Adrenal gland (tissue), 9 donors: ENCODE measurements at regions not wholly inside any gene's neighbourhood (a gene's known extent, or its start where the extent isn't known, plus 50 kb on each side); places are given as distances from the start of the nearest gene placed in this dataset.

Source experiments
- DNase-seq, 7 donors: peaks; one replicate each; pipeline ENCODE4 v3.0.0-alpha.2; 2019 to 2020
- H3K27ac ChIP-seq, 5 donors: fragments of 200-600 bp; sonication (generic) in 4 of 5; 1 replicate in 3 of 5; 2 replicates in 2 of 5; pipeline versions ENCODE4 v1.5.1 to v1.8.0; 2016 to 2020; ENCODE audit warnings: mild to moderate bottlenecking in 1 of 5
- H3K27me3 ChIP-seq: fragments of 200-600 bp; 2 replicates; pipeline ENCODE4 v1.8.0; 2021
- H3K36me3 ChIP-seq, 2 donors: fragments of 200-600 bp; replicated peaks in 1 of 2; 1 replicate in 1 of 2; 2 replicates in 1 of 2; pipeline versions ENCODE4 v1.5.1 to v1.8.0; 2018 to 2022
- H3K4me1 ChIP-seq, 2 donors: fragments of 200-600 bp; replicated peaks in 1 of 2; 1 replicate in 1 of 2; 2 replicates in 1 of 2; pipeline versions ENCODE4 v1.5.1 to v1.8.0; 2018 to 2021
- H3K4me3 ChIP-seq, 4 donors: fragments of 200-600 bp; sonication (generic) in 3 of 4; one replicate each; pipeline ENCODE4 v1.5.1; 2016 to 2018
- H3K9me3 ChIP-seq, 3 donors: fragments of 200-600 bp; sonication (generic) in 1 of 3; replicated peaks in 1 of 3; 1 replicate in 2 of 3; 2 replicates in 1 of 3; pipeline versions ENCODE4 v1.5.1 to v1.8.0; 2016 to 2021
- POLR2A ChIP-seq, 2 donors: fragments of 450-650 bp; IDR thresholded peaks; one replicate each; pipeline ENCODE4 v1.6.1; 2017; ENCODE audit warnings: antibody characterized with exemption in 2 of 2, mild to moderate bottlenecking in 2 of 2, moderate library complexity in 1 of 2
- WGBS, 4 donors: extraction: QIAGEN DNeasy Blood & Tissue Kit in 2 of 4; methylation state at CpG; one replicate each; pipeline versions ENCODE4 v1.1.5 to v1.1.7; 2013 to 2017; 5-methylcytosine and 5-hydroxymethylcytosine counted together
- intact Hi-C, 2 donors: fragments of 100-400 bp; cut with DNase I; formaldehyde crosslinking; loops; one replicate each; pipeline versions ENCODE4 v1.14.1 to v1.15.0; 2022 to 2023
- TF ChIP-seq, protein P1 (sequence below), 6 experiments: fragments of 450-650 bp in 4 of 6; fragments of 200-600 bp in 2 of 6; sonication (generic) in 1 of 6; IDR thresholded peaks; 1 replicate in 5 of 6; 2 replicates in 1 of 6; pipeline versions ENCODE4 v1.5.1 to v1.8.0; 2016 to 2021; ENCODE audit warnings: antibody characterized with exemption in 6 of 6, mild to moderate bottlenecking in 2 of 6, moderate library complexity in 1 of 6
- donor health status: healthy with polysubstance abuse.
- donor health status: Bipolar disorder and iron deficiency.
- donor health status: DM: yes; HTN: yes; CAD: no.
- donor health status: DM: no; HTN: no; CAD: no.
- donor health status: DM: no; HTN: no; CAD: no.

DNA sequence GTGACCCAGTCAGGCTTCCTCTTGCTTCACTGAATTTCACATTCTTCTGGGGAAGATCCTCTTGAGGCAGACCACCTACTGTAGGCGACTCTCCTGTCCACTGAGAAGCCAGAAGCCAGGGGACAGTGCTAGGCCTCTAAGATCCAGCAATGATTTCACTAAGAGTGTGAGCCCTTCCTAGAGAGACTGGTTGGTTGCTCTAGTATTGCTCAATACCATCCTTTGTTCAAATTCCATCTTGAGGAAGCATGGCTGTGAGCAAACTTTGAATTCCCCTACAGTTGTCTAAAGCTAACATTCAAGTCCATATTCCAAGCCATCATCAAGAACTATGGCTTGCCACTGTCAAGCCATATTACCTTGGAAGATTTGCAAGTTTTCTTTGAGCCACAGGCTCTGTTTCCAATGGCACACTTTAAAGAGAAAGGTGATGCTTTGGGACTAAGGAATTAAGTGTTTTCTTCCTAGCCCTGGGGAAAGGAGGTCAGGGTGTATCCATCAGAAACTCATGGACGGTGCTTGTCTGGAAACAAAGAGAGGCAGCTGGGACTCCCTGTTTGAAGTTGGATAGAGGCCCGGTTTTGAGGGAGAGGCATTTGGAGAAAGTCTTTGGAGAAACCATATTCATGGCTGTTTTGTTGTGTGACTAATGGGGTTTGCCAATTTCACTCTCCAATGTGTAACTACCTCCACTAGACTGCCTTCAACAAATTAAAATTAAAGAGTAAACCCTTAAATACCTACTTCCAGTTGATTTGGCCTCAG, 1217.9 kb downstream of the VRK1 start:
- no peak for DNase-seq
- no peaks in the 10 kb centered on the region for H3K9me3 ChIP-seq
- no peaks in the 10 kb centered on the region for H3K27me3 ChIP-seq
- no peak overlapping the region for H3K4me3 ChIP-seq
- 61 to 86% (median 69%) methylated on average over 3 of the region's 3 CpGs for WGBS, 4 donors
- H3K4me1 ChIP-seq, result no peaks in the 10 kb centered on the region
- no peaks in the 10 kb centered on the region for H3K36me3 ChIP-seq
- H3K27ac ChIP-seq, result no peak overlapping the region
- intact Hi-C loops, result no loop called here
- TF ChIP-seq POLR2A (IDR thresholded peaks at IDR 0.05), result no peak
- TF ChIP-seq, protein P1, sequence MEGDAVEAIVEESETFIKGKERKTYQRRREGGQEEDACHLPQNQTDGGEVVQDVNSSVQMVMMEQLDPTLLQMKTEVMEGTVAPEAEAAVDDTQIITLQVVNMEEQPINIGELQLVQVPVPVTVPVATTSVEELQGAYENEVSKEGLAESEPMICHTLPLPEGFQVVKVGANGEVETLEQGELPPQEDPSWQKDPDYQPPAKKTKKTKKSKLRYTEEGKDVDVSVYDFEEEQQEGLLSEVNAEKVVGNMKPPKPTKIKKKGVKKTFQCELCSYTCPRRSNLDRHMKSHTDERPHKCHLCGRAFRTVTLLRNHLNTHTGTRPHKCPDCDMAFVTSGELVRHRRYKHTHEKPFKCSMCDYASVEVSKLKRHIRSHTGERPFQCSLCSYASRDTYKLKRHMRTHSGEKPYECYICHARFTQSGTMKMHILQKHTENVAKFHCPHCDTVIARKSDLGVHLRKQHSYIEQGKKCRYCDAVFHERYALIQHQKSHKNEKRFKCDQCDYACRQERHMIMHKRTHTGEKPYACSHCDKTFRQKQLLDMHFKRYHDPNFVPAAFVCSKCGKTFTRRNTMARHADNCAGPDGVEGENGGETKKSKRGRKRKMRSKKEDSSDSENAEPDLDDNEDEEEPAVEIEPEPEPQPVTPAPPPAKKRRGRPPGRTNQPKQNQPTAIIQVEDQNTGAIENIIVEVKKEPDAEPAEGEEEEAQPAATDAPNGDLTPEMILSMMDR (IDR thresholded peaks at IDR 0.05), result no peak

DNA sequence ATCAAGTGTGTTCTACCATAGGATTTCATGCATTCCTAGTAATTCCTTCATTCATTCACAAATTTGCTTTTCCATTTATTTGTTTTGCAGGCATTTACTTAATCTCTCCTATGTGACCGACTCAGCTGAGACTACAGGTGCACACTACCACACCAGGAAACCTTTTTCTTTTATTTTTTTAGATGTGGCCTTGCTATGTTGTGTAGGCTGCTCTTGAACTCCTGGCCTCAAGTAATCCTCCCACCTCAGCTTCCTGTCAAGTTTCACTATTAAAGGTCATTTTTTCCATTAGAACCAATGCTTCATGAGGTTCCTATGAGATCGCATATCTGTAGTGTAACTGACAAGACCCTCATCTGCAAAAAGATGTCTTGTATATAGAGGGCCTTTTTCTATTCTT, 1218.7 kb downstream of the VRK1 start:
- Histone ChIP-seq H3K27ac (no peak overlapping the region), H3K27me3 (no peaks in the 10 kb centered on the region), H3K9me3 (no peaks in the 10 kb centered on the region), H3K4me1 (no peaks in the 10 kb centered on the region), H3K4me3 (no peak overlapping the region), H3K36me3 (no peaks in the 10 kb centered on the region)
- TF ChIP-seq POLR2A (IDR thresholded peaks at IDR 0.05), result no peak
- TF ChIP-seq, protein P1 (IDR thresholded peaks at IDR 0.05), result no peak
- WGBS, 4 donors, result 45 to 65% (median 55%) methylated on average over 2 of the region's 2 CpGs
- DNase-seq, result no peak
- intact Hi-C loops, result no loop called here

DNA sequence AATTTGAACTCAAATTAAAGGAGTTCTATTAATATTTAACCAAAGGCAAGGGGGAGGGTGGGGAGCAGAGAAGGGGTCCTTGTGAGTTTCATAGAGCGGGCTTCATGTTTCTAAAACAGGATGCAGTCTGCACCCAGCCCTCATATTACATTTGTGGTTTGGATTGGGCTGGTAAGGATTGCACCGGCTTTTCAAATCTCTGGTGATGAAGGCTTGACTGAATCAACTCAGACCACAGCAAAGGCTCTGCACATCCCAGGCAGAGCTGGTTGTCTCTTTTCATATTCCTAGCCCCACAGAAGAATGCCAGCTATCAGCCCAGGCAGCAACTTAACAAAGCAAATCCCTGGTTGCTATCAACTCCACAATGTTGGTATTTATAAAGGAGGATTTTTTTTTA, 1221.4 kb downstream of the VRK1 start:
- 86 to 95% (median 87%) methylated on average over 2 of the region's 2 CpGs for WGBS, 4 donors
- no peaks in the 10 kb centered on the region for H3K36me3 ChIP-seq
- no peaks in the 10 kb centered on the region for H3K9me3 ChIP-seq
- DNase-seq, result no peak
- no peak for TF ChIP-seq POLR2A (IDR thresholded peaks at IDR 0.05)
- TF ChIP-seq, protein P1 (IDR thresholded peaks at IDR 0.05), result no peak
- no peak overlapping the region for H3K27ac ChIP-seq
- H3K27me3 ChIP-seq, result no peaks in the 10 kb centered on the region
- no peaks in the 10 kb centered on the region for H3K4me1 ChIP-seq
- intact Hi-C loops, result no loop called here
- no peak overlapping the region for H3K4me3 ChIP-seq

DNA sequence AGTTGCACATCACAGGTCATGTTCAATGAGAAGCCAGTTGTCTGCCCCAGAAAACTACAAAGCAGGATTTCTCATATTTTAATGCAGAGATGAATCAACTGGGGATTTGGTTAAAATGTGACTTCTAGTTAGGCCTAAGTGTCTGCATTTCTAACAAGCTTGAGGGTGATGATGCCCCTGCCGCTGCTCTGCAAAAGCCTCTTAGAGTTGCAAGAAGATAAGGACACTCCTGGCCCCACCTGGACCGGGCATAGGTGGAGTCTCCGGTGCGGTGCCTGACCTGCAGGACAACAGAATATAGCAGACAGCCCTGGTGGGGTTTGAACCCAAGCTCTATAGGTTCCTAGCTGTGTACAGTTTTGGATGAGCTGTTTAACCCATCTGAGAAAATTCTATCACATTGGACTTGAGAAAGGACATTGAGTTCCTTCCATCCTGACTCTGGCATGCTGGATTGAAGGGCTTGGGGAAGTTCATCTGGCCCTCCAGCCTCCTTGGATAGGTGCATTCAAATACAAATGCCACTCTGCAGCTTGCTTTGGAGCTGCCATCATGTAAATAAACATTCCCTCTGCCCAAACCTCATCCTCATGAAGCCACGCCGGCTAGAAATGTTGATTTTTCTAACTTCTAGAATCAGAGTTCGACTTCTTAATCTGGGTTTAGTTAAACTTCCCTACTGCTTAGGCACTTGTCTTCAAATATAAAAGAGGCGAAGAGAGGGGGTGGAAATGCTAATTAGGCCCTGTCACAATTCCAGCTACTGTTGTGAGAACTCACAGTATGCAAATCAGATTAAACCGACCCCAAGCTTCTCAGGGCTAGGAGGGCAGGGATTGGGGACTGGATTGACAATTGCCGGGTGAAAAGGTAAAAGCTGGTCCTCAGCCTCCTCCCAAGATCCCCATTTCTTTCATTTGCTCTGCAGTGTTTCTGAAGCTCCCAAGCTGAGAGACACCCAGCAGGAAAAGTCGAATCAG, 1225.6 kb downstream of the VRK1 start:
- Histone ChIP-seq H3K27ac (no peak overlapping the region), H3K4me3 (no peak overlapping the region), H3K4me1 (no peaks in the 10 kb centered on the region), H3K9me3 (no peaks in the 10 kb centered on the region), H3K27me3 (no peaks in the 10 kb centered on the region), H3K36me3 (no peaks in the 10 kb centered on the region)
- intact Hi-C loops, result no loop called here
- WGBS, 4 donors, result 64 to 78% (median 74%) methylated on average over 11 of the region's 11 CpGs
- DNase-seq, result no peak
- no peak for TF ChIP-seq POLR2A (IDR thresholded peaks at IDR 0.05)
- TF ChIP-seq, protein P1 (IDR thresholded peaks at IDR 0.05), result no peak
